Suprapubic skin (tissue), 3 donors: ENCODE measurements at regions not wholly inside any gene's neighbourhood (a gene's known extent, or its start where the extent isn't known, plus 50 kb on each side); places are given as distances from the start of the nearest gene placed in this dataset.

Experiments used
- POLR2A ChIP-seq, 2 donors: fragments of 450-650 bp; IDR thresholded peaks; one replicate each; pipeline ENCODE4 v1.6.1; 2017; ENCODE audit warnings: antibody characterized with exemption in 2 of 2, mild to moderate bottlenecking in 2 of 2, moderate library complexity in 2 of 2
- TF ChIP-seq, protein P1 (sequence below), 2 donors: fragments of 200-600 bp in 1 of 2; fragments of 450-650 bp in 1 of 2; sonication (generic) in 1 of 2; IDR thresholded peaks; one replicate each; pipeline ENCODE4 v1.5.1; 2016 to 2019; ENCODE audit warnings: antibody characterized with exemption in 2 of 2, mild to moderate bottlenecking in 1 of 2, moderate library complexity in 1 of 2

DNA sequence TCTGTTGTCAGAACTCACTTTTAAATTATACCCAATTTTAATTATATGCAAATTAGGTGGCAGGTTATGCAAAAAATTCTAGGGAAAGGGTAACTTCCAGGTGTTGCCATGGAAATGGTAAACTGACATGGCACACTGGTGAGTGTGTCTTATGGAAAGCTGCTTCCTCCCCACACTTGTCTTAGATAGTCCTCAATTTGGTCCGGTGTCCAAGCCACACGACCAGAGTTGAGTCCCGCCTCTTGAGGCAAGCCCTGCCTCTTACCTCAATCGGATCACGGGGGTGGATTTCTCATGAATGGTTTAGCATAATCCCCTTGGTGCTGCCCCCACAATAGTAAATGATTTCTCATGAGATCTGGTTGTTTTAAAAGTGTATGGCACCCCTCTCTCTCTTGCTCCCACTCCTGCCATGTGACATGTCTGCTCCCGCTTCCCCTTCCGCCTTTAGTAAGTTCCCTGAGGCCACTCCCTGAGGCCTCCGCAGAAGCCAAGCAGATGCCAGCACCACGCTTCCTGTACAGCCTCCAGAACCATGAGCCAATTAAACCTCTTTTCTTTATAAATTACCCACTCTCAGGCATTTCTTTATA, 74.9 kb downstream of the MATN1 start:
- TF ChIP-seq, protein P1, sequence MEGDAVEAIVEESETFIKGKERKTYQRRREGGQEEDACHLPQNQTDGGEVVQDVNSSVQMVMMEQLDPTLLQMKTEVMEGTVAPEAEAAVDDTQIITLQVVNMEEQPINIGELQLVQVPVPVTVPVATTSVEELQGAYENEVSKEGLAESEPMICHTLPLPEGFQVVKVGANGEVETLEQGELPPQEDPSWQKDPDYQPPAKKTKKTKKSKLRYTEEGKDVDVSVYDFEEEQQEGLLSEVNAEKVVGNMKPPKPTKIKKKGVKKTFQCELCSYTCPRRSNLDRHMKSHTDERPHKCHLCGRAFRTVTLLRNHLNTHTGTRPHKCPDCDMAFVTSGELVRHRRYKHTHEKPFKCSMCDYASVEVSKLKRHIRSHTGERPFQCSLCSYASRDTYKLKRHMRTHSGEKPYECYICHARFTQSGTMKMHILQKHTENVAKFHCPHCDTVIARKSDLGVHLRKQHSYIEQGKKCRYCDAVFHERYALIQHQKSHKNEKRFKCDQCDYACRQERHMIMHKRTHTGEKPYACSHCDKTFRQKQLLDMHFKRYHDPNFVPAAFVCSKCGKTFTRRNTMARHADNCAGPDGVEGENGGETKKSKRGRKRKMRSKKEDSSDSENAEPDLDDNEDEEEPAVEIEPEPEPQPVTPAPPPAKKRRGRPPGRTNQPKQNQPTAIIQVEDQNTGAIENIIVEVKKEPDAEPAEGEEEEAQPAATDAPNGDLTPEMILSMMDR (IDR thresholded peaks at IDR 0.05) = no peak
- no peak for TF ChIP-seq POLR2A (IDR thresholded peaks at IDR 0.05)
